ENCODE measurements at regions not wholly inside any gene's neighbourhood (a gene's known extent, or its start where the extent isn't known, plus 50 kb on each side); places are given as distances from the start of the nearest gene placed in this dataset.

GRCh38 chr16:66289051-66289680, 77.3 kb upstream of the CDH5 start:
- no peak for DNase-seq (ENCODE audit: low spot score)

DNA sequence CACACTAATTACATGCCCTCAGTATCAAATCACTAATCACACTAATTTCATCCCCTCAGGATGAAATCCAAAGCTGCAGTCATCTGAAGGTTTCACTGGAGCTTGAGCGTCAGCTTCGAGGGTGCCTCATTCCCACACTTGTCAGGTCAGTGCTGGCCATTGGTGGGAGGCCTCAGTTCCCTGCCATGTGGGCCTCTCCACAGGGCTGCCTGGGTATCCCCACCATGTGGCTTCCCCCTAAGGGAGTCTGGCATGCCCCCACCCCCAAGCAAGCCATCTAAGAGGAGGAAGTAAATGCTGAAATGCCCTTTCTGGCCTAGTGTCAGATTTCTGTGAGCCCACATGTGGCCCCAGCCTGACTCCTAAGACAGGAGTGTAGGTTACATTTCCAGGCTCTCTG, 78.6 kb upstream of the CDH5 start:
- DNase-seq (ENCODE audit: low spot score): no peak

DNA sequence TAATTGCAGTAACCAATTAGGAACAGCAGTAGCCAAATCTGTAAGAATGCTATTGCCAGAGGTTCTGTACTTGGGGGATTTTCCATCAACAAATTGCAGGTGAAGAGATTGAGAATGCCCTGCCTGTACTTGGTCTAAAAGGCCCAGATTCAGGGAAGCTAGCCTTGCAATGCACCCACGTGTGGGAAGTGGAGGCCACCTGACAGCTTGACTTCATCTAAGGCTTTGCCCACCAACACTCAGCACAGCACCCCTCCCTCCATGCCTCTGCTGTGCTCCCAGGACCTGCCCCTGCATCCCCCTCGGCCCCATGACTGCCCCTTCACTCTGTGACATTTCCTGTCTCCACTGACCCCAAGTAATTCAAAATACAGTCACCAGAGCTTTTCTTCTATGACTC, 79.1 kb upstream of the CDH5 start:
- no peak for DNase-seq (ENCODE audit: low spot score)

DNA sequence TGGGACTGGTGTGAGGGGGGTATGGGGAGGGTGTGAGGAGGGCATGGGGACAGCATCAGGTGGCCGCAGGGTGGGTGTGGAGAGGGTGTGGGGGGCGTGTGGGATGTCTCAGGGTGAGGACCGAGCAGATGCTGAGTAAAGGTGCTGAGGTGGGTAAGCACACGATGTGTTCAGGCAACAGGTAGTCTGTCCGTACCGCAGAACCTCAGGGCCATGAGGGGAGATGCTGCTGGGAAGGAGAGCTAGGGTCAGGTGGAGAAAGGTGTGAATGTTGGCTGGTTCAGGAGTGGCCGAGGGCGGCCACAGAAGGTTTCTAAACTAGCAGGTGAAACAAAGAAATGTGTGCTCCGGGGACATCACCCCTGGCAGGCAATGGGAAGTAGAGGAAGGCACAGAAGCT, 80.0 kb upstream of the CDH5 start:
- no peak for DNase-seq (ENCODE audit: low spot score)

DNA sequence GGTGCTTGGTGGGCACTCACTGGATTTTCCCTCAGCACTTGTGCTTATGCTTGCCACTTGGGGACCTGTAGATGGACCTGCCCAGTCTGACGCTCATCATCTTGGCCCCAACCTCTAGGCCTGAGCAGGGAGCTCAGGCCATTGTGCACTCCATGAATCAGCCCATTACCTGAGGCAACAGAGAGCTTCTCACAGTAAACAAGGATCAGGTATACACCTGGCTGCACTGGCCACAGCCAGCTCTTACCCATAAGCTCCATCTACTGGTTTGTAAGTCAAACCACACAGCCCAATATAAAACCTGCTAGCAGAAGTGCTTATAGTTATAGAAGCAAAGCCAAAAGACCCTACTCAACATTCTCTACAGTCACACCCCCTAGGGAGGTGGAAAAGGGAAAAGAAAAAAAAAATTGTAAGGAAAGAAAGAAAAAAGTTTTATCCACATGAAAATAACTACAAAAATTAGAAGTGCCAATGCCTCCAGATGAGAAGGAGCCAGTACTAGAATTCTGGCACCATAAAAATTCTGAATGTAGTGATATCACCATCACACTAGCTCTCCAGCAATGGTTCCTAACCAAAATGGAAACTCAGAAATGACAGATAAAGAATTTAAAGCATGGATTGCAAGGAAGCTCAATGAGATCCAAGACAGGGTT, 87.8 kb upstream of the CDH5 start:
- DNase-seq (ENCODE audit: low spot score): no peak

DNA sequence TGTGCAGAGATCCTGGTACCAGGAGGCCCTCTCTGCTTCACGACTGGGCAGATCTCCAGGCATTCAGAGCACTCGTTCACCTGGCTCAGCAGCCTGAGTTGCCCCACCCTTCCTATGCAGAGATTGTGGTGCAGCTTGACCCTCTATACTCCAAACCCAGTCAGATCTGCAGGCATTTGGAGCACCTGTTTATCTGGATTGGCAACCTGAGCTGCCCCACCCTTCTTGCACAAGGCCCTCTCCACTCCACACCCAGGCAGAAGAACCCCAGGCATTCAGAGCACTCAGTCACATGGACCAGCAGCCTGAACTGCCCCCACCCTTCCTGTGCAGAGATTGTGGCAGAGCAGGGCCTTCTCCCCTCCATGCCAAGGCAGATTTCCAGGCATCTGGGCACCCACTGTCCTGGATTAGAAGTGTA, 88.4 kb upstream of the CDH5 start:
- DNase-seq (ENCODE audit: low spot score): no peak

DNA sequence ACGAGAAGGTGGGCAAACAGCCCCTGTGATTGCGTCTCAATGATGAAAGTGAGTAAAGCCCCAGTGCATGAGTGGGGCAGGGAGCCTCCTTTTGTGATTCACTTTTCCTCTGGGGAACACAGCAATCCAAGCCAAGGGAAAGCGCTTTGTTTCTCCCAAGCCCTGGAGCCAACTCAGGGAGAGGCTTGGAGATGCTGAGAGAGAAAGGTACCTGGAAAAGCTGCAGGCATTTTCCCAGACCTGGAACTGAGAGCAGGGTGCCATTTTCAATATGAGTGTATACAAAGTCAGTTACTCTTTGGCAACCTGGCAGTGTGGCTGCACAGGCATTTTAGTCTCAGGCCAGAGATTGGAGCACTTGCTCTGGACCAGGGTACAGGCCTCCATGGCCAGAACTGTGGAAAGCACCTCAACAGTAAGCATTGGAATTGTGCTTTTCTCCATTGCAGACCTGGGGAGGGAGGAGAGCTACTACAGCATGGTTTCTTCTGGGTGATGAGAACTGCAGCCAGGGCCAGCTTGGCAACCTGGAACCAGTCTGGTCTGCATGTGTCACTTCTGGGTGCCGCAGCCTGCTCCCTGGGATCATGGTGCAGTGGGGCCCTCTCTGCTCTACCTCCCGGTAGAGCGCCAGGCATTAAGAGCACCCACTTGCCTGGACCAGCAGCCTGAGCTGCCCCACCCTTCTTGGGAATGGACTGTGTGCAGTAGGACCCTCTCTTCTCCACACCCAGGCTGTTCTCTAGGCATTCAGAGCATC, 89.0 kb upstream of the CDH5 start:
- no peak for DNase-seq (ENCODE audit: low spot score)

DNA sequence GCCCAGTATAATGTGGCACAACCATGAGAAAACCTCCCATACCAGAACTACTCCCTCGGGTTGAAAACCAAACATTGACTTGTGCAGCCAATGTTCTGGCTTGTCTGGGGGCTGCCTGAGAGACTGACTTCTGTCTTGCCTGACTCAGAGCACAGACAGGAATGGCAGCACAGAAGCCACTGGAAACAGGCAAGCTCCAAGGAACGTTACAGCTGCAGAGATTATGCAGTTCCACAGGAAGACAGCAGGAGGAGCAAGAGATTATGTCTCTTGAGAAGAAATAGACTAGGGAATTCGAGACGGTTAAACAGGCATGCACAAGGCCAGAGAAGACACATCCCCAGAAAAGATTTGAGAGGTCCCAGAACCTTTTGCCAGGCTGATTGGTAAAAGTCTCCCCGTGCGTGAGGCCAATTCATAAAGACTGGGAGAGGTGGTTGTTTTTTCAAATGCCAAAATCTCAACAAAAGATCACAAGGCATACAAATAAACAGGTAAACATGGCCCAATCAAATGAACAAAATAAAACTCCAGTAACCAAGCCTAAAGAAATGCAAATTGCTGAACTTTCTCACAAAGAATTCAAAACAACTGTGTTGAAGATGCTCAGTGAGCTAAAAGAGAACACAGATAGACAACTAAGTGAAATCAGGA, 90.6 kb upstream of the CDH5 start:
- DNase-seq (ENCODE audit: low spot score): no peak

GRCh38 chr16:66274335-66275110, 92.0 kb upstream of the CDH5 start:
- DNase-seq (ENCODE audit: low spot score): no peak

DNA sequence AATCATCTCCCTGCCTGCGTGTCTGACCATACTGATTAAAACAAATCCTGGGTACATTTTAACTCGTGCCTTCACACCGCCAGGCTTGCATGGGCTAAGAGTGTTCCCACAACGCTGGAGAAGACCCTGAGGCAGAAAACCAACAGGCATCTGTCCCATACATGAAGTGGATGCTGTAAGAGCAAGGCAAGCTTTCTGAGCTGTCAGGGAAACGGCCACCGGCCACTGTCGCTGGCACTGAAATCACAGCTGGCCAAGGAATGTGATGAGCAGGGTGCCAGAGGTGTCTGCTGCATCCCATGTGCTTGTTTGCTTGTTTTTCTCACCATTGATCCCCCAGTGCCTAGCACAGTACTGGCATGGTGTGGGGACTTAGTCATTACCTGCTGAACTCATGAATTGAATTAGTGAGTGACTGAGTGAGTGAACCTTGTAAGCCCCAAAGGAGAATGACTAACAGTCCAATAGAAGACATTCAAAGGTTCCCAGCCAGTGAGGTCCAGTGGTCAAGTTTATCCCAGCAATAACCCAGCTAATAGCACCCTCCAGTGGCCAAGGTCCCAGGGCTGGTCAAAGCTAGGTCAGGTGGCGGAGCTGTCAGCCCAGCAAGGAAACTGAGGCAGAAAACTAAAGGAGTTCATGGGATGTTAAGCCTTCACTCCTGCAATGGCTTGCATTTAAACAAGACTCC, 92.7 kb upstream of the CDH5 start:
- no peak for DNase-seq (ENCODE audit: low spot score)

DNA sequence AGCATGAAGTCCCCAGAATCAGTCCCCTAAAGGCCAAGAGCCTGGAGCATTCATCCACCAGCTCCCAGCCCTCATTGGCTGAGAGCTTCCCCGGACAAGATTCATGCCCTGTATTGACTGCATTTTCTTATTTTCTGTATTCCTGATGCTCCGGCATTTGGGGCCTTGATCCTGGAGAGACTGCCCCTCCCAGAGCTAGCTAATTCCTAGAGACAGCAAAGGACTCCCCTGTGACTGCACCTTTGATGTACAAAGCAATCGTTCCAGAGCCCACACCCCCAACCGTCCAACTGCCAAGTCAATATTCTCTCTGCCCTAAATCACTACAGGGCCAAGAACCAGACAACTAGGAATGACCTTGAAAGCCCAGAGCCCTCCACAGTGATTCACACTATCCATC, 93.4 kb upstream of the CDH5 start:
- DNase-seq (ENCODE audit: low spot score): no peak

- DNase-seq (ENCODE audit: low spot score): no peak
These were observed 94.0 kb upstream of the CDH5 start for GRCh38 chr16:66272461-66272860.

DNA sequence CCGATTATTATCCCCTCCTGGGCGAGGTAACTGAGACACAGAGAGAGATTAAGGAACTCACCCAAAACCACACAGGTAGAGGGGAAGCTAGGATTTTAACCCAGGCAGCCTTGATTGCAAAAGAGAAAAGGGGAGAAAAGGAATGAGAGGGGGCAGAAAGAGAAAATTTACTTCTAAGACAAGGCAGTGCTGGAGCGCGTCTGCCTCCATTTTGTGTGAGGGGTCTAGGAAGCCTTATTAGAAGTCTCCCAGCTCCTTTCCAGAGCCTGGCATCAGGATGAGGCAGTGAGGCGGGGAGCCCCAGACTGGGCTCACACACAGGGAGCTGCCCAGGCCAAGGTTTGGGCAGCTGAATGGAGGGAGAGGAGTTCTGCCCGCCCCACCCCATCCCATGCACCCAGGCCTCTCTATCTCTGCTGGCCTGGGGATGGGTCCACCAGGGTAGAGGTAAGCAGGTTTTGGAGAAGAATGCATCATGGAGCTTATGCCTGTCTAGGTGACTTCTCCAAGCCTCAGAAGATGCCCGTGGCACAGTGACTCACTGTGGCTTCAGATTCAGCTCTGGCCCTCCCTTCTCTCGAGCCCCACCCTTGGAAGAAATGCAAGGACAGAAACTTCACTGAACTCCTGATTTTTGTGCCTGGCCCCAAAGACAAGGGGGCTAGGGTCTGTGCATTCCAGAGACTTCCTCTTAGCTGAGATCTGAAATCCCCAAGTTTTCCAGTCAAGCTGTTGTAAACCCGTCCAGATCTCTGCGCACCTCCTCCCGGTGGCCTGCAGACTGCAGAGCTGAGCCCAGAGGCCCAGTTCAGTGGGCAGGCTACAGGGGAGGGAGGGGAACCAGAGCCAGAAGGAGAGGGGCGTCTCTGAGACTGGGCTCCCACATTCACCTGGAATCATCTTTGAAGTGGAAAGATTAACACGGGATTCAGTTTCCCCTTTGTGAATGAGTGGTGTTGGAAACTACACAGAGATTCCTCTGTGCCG, 95.1 kb upstream of the CDH5 start:
- no peak for DNase-seq (ENCODE audit: low spot score)

DNA sequence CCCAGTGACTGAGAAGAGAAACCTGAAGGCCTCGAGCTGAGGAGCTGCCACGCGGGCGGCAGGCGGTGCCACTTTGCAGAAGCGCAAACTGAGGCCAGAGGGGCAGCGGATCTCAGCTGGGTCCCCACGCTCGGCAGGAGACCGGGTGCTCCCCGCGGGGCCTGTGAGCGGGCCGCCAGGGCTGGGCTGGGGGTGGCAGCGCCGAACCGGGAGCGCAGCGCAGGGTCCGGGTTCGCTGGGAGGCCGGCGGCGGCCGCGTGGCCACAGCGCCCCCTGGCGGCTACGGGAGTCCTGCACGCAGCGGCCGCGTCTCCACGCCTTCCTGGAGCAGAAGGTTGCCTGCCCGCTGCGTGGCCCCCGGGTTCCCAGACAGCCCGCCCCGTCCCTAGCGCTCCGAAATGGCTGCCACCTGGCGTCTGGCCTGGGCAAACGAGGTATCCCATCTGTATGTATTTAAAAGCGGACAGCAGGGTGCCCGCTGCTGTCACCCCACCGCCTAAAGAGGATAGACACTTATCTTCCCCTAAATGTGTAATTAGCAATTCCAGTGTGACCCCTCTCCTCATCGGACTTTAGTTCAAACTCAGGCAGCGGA, 96.1 kb upstream of the CDH5 start:
- DNase-seq (ENCODE audit: low spot score): peak; percentile 72

GRCh38 chr16:66269617-66270332, 96.7 kb upstream of the CDH5 start:
- no peak for DNase-seq (ENCODE audit: low spot score)

GRCh38 chr16:66267292-66268014, 99.0 kb upstream of the CDH5 start:
- no peak for DNase-seq (ENCODE audit: low spot score)

- no peak for DNase-seq (ENCODE audit: low spot score)
These were observed 99.8 kb upstream of the CDH5 start for GRCh38 chr16:66266436-66267291.
